ENCODE measurements at regions not wholly inside any gene's neighbourhood (a gene's known extent, or its start where the extent isn't known, plus 50 kb on each side); places are given as distances from the start of the nearest gene placed in this dataset.

- Histone ChIP-seq H3K9ac (ENCODE audit: low read length) (no peak overlapping the region), H3K79me2 (ENCODE audit: insufficient read depth, low read length) (no peaks in the 10 kb centered on the region), H3K4me1 (ENCODE audit: insufficient read depth, low read length) (peaks cover 26% of the 10 kb centered on the region), H3K9me3 (ENCODE audit: insufficient read depth, low read depth, low read length) (no peaks in the 10 kb centered on the region), H3K27ac (ENCODE audit: low read depth, low read length) (no peak overlapping the region), H2AFZ (ENCODE audit: low read depth, low read length) (no peak overlapping the region), H3K4me3 (ENCODE audit: insufficient read depth, low read depth, low read length) (no peak overlapping the region), H3K27me3 (ENCODE audit: insufficient read depth, low read length) (peaks cover 2% of the 10 kb centered on the region), H3K4me2 (ENCODE audit: low read length) (no peak overlapping the region), H4K20me1 (ENCODE audit: insufficient read depth, low read length) (no peaks in the 10 kb centered on the region), H3K36me3 (ENCODE audit: insufficient read depth, low read length) (no peaks in the 10 kb centered on the region)
- Mint-ChIP-seq H3K27me3 (ENCODE audit: low read depth, unreplicated experiment) (no peaks in the 10 kb centered on the region), H3K36me3 (ENCODE audit: low read depth, unreplicated experiment) (no peaks in the 10 kb centered on the region), H3K4me3 (ENCODE audit: unreplicated experiment) (no peak overlapping the region), H3K9me3 (ENCODE audit: unreplicated experiment) (no peaks in the 10 kb centered on the region), H3K4me1 (ENCODE audit: low read depth, unreplicated experiment) (peaks cover 20% of the 10 kb centered on the region), H3K27ac (ENCODE audit: unreplicated experiment) (no peak overlapping the region)
- DNase-seq (ENCODE audit: low read depth) (no peak), FAIRE-seq (no peak)
- no peak for TF ChIP-seq EZH2 (IDR thresholded peaks at IDR 0.05; ENCODE audit: insufficient read depth, low read length)
- TF ChIP-seq, protein P1, sequence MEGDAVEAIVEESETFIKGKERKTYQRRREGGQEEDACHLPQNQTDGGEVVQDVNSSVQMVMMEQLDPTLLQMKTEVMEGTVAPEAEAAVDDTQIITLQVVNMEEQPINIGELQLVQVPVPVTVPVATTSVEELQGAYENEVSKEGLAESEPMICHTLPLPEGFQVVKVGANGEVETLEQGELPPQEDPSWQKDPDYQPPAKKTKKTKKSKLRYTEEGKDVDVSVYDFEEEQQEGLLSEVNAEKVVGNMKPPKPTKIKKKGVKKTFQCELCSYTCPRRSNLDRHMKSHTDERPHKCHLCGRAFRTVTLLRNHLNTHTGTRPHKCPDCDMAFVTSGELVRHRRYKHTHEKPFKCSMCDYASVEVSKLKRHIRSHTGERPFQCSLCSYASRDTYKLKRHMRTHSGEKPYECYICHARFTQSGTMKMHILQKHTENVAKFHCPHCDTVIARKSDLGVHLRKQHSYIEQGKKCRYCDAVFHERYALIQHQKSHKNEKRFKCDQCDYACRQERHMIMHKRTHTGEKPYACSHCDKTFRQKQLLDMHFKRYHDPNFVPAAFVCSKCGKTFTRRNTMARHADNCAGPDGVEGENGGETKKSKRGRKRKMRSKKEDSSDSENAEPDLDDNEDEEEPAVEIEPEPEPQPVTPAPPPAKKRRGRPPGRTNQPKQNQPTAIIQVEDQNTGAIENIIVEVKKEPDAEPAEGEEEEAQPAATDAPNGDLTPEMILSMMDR (IDR thresholded peaks at IDR 0.05; ENCODE audit: insufficient read depth, low read depth, low read length): no peak
Measured at GRCh38 chr3:168338161-168338560, 242.4 kb upstream of the GOLIM4 start.

DNA sequence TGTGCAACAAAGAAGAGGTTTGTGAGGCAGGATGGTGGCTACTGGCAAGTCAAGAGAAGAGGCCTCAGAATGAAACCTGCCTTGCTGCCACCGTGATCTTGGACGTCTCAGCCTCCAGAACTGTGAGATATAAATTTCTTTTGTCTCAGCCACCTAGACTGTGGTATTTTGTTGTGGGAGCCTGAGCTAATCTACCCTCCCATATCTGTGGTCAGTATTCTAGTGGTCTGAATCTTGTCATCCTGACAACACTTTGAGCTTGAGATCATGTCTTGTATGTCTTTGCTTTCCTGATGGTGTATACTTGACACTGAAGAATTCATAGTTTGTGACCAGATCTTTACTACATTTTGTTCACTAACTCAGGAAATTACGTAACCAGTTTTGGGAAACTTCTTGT lies 240.6 kb upstream of the GOLIM4 start:
- Mint-ChIP-seq H3K9me3 (ENCODE audit: unreplicated experiment) (no peaks in the 10 kb centered on the region), H3K27me3 (ENCODE audit: low read depth, unreplicated experiment) (no peaks in the 10 kb centered on the region), H3K27ac (ENCODE audit: unreplicated experiment) (no peak overlapping the region), H3K36me3 (ENCODE audit: low read depth, unreplicated experiment) (no peaks in the 10 kb centered on the region), H3K4me1 (ENCODE audit: low read depth, unreplicated experiment) (peaks cover 6% of the 10 kb centered on the region), H3K4me3 (ENCODE audit: unreplicated experiment) (no peak overlapping the region)
- Histone ChIP-seq H3K27ac (ENCODE audit: low read depth, low read length) (no peak overlapping the region), H3K4me1 (ENCODE audit: insufficient read depth, low read length) (peaks cover 7% of the 10 kb centered on the region), H3K4me2 (ENCODE audit: low read length) (no peak overlapping the region), H3K4me3 (ENCODE audit: insufficient read depth, low read depth, low read length) (no peak overlapping the region), H4K20me1 (ENCODE audit: insufficient read depth, low read length) (no peaks in the 10 kb centered on the region), H3K27me3 (ENCODE audit: insufficient read depth, low read length) (peaks cover 2% of the 10 kb centered on the region), H3K36me3 (ENCODE audit: insufficient read depth, low read length) (no peaks in the 10 kb centered on the region), H3K79me2 (ENCODE audit: insufficient read depth, low read length) (no peaks in the 10 kb centered on the region), H3K9me3 (ENCODE audit: insufficient read depth, low read depth, low read length) (no peaks in the 10 kb centered on the region), H3K9ac (ENCODE audit: low read length) (no peak overlapping the region), H2AFZ (ENCODE audit: low read depth, low read length) (no peak overlapping the region)
- FAIRE-seq (peak; percentile 80), DNase-seq (ENCODE audit: low read depth) (peak; percentile 41)
- no peak for TF ChIP-seq EZH2 (IDR thresholded peaks at IDR 0.05; ENCODE audit: insufficient read depth, low read length)
- TF ChIP-seq, protein P1 (IDR thresholded peaks at IDR 0.05; ENCODE audit: insufficient read depth, low read depth, low read length): no peak

DNA sequence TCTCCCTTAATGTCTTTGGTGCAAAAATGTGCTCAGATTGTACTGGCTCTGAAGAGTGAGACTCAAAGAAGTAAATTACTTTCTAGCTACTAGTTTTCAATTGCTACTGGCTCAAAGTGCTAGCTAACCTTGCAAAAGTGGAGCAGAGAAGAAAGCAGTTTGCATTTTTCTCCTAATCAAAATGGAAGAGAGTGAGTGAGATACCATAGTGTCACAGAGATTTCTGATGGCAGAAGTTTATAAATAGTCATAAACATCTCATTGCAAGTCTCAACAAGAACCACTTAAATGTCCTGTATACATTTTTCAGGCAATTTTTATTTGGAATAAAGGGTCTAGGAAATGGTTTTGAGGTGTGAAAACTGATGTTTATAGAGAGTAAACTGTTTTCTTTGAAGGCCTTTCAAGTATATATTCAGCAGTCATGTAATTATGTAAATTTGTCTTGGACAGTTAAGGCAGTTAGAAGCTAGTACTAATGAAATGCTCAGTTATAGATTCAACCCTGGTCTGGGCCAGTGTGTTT lies 237.7 kb upstream of the GOLIM4 start:
- Histone ChIP-seq H3K4me1 (ENCODE audit: insufficient read depth, low read length) (no peaks in the 10 kb centered on the region), H3K79me2 (ENCODE audit: insufficient read depth, low read length) (no peaks in the 10 kb centered on the region), H2AFZ (ENCODE audit: low read depth, low read length) (no peak overlapping the region), H3K27ac (ENCODE audit: low read depth, low read length) (no peak overlapping the region), H3K27me3 (ENCODE audit: insufficient read depth, low read length) (peaks cover 2% of the 10 kb centered on the region), H3K36me3 (ENCODE audit: insufficient read depth, low read length) (no peaks in the 10 kb centered on the region), H3K4me2 (ENCODE audit: low read length) (no peak overlapping the region), H3K9ac (ENCODE audit: low read length) (no peak overlapping the region), H3K9me3 (ENCODE audit: insufficient read depth, low read depth, low read length) (no peaks in the 10 kb centered on the region), H4K20me1 (ENCODE audit: insufficient read depth, low read length) (no peaks in the 10 kb centered on the region), H3K4me3 (ENCODE audit: insufficient read depth, low read depth, low read length) (no peak overlapping the region)
- FAIRE-seq: no peak
- no peak for DNase-seq (ENCODE audit: low read depth)
- no peaks in the 10 kb centered on the region for H3K9me3 Mint-ChIP-seq (ENCODE audit: unreplicated experiment)
- H3K4me1 Mint-ChIP-seq (ENCODE audit: low read depth, unreplicated experiment): no peaks in the 10 kb centered on the region
- no peak overlapping the region for H3K27ac Mint-ChIP-seq (ENCODE audit: unreplicated experiment)
- no peak overlapping the region for H3K4me3 Mint-ChIP-seq (ENCODE audit: unreplicated experiment)
- H3K36me3 Mint-ChIP-seq (ENCODE audit: low read depth, unreplicated experiment): no peaks in the 10 kb centered on the region
- H3K27me3 Mint-ChIP-seq (ENCODE audit: low read depth, unreplicated experiment): no peaks in the 10 kb centered on the region
- TF ChIP-seq, protein P1 (IDR thresholded peaks at IDR 0.05; ENCODE audit: insufficient read depth, low read depth, low read length): no peak
- TF ChIP-seq EZH2 (IDR thresholded peaks at IDR 0.05; ENCODE audit: insufficient read depth, low read length): no peak
